ENCODE measurements at regions not wholly inside any gene's neighbourhood (a gene's known extent, or its start where the extent isn't known, plus 50 kb on each side); places are given as distances from the start of the nearest gene placed in this dataset.

- Mint-ChIP-seq H3K4me1 (no peaks in the 10 kb centered on the region), H3K9me3 (no peaks in the 10 kb centered on the region), H3K27ac (no peak overlapping the region), H3K27me3 (peaks cover 7% of the 10 kb centered on the region), H3K36me3 (no peaks in the 10 kb centered on the region), H3K4me3 (no peak overlapping the region)
- DNase-seq, result no peak
- CTCF ChIA-PET, result no interaction called here
Measured at GRCh38 chr7:156492170-156492569, 148.4 kb upstream of the RNF32 start.

GRCh38 chr7:156491435-156491834 lies 149.1 kb upstream of the RNF32 start:
- Mint-ChIP-seq H3K4me1 (no peaks in the 10 kb centered on the region), H3K27me3 (peaks cover 7% of the 10 kb centered on the region), H3K9me3 (no peaks in the 10 kb centered on the region), H3K4me3 (no peak overlapping the region), H3K27ac (no peak overlapping the region), H3K36me3 (no peaks in the 10 kb centered on the region)
- no peak for DNase-seq
- CTCF ChIA-PET, result no interaction called here

- Mint-ChIP-seq H3K27me3 (peaks cover 7% of the 10 kb centered on the region), H3K4me3 (no peak overlapping the region), H3K4me1 (no peaks in the 10 kb centered on the region), H3K36me3 (no peaks in the 10 kb centered on the region), H3K27ac (no peak overlapping the region), H3K9me3 (no peaks in the 10 kb centered on the region)
- no peak for DNase-seq
- CTCF ChIA-PET, result no interaction called here
Measured at GRCh38 chr7:156490021-156490800, 150.4 kb upstream of the RNF32 start.

GRCh38 chr7:156487811-156488533 lies 152.6 kb upstream of the RNF32 start:
- H3K27ac Mint-ChIP-seq, result no peak overlapping the region
- no peaks in the 10 kb centered on the region for H3K36me3 Mint-ChIP-seq
- peaks cover 7% of the 10 kb centered on the region for H3K27me3 Mint-ChIP-seq
- no peak for DNase-seq
- no peak overlapping the region for H3K4me3 Mint-ChIP-seq
- no peaks in the 10 kb centered on the region for H3K4me1 Mint-ChIP-seq
- CTCF ChIA-PET, result no interaction called here
- H3K9me3 Mint-ChIP-seq, result no peaks in the 10 kb centered on the region

- H3K9me3 Mint-ChIP-seq, result no peaks in the 10 kb centered on the region
- no peaks in the 10 kb centered on the region for H3K36me3 Mint-ChIP-seq
- H3K27me3 Mint-ChIP-seq, result peaks cover 25% of the 10 kb centered on the region
- no peak overlapping the region for H3K27ac Mint-ChIP-seq
- no peak for DNase-seq
- CTCF ChIA-PET, result no interaction called here
- no peaks in the 10 kb centered on the region for H3K4me1 Mint-ChIP-seq
- H3K4me3 Mint-ChIP-seq, result no peak overlapping the region
Measured at GRCh38 chr7:156480671-156481070, 159.9 kb upstream of the RNF32 start.

GRCh38 chr7:156479596-156479995 lies 161.0 kb upstream of the RNF32 start:
- no peaks in the 10 kb centered on the region for H3K4me1 Mint-ChIP-seq
- CTCF ChIA-PET, result interaction anchor here (0.9 kb wide), 1 partner anchor 21 kb away, joined by 3 read pairs; no protein-coding TSS in a partner anchor
- H3K27me3 Mint-ChIP-seq, result peaks cover 32% of the 10 kb centered on the region
- H3K36me3 Mint-ChIP-seq, result no peaks in the 10 kb centered on the region
- no peak for DNase-seq
- no peak overlapping the region for H3K27ac Mint-ChIP-seq
- H3K9me3 Mint-ChIP-seq, result no peaks in the 10 kb centered on the region
- no peak overlapping the region for H3K4me3 Mint-ChIP-seq

- Mint-ChIP-seq H3K9me3 (no peaks in the 10 kb centered on the region), H3K4me1 (no peaks in the 10 kb centered on the region), H3K4me3 (no peak overlapping the region), H3K27ac (no peak overlapping the region), H3K36me3 (no peaks in the 10 kb centered on the region), H3K27me3 (peaks cover 41% of the 10 kb centered on the region)
- no peak for DNase-seq
- CTCF ChIA-PET, result no interaction called here
Measured at GRCh38 chr7:156478486-156478885, 162.1 kb upstream of the RNF32 start.

GRCh38 chr7:156475666-156476065 lies 164.9 kb upstream of the RNF32 start:
- peaks cover 44% of the 10 kb centered on the region for H3K27me3 Mint-ChIP-seq
- CTCF ChIA-PET, result no interaction called here
- no peaks in the 10 kb centered on the region for H3K36me3 Mint-ChIP-seq
- H3K9me3 Mint-ChIP-seq, result no peaks in the 10 kb centered on the region
- H3K27ac Mint-ChIP-seq, result no peak overlapping the region
- no peaks in the 10 kb centered on the region for H3K4me1 Mint-ChIP-seq
- H3K4me3 Mint-ChIP-seq, result no peak overlapping the region
- no peak for DNase-seq

GRCh38 chr7:156475179-156475578 lies 165.4 kb upstream of the RNF32 start:
- Mint-ChIP-seq H3K36me3 (no peaks in the 10 kb centered on the region), H3K4me3 (no peak overlapping the region), H3K4me1 (no peaks in the 10 kb centered on the region), H3K9me3 (no peaks in the 10 kb centered on the region), H3K27ac (no peak overlapping the region), H3K27me3 (peaks cover 42% of the 10 kb centered on the region)
- CTCF ChIA-PET, result interaction anchor here (0.6 to 1.3 kb wide), 3 partner anchors 9 to 660 kb away, joined by 3 read pairs; no protein-coding TSS in a partner anchor
- DNase-seq, result no peak

GRCh38 chr7:156474241-156474743 lies 166.3 kb upstream of the RNF32 start:
- Mint-ChIP-seq H3K36me3 (no peaks in the 10 kb centered on the region), H3K4me3 (no peak overlapping the region), H3K9me3 (no peaks in the 10 kb centered on the region), H3K27me3 (peaks cover 42% of the 10 kb centered on the region), H3K4me1 (no peaks in the 10 kb centered on the region), H3K27ac (no peak overlapping the region)
- CTCF ChIA-PET, result interaction anchor here (0.6 to 1.3 kb wide), 4 partner anchors 8 to 660 kb away, joined by 3 read pairs; no protein-coding TSS in a partner anchor
- no peak for DNase-seq

- Mint-ChIP-seq H3K9me3 (no peaks in the 10 kb centered on the region), H3K4me1 (no peaks in the 10 kb centered on the region), H3K4me3 (no peak overlapping the region), H3K27me3 (peaks cover 42% of the 10 kb centered on the region), H3K36me3 (no peaks in the 10 kb centered on the region), H3K27ac (no peak overlapping the region)
- peak; percentile 51 for DNase-seq
- CTCF ChIA-PET, result interaction anchor here (1.1 to 1.3 kb wide), 3 partner anchors 67 to 659 kb away, joined by 3 read pairs; no protein-coding TSS in a partner anchor
Measured at GRCh38 chr7:156473476-156474240, 166.9 kb upstream of the RNF32 start.

- no peaks in the 10 kb centered on the region for H3K9me3 Mint-ChIP-seq
- H3K27me3 Mint-ChIP-seq, result peaks cover 42% of the 10 kb centered on the region
- DNase-seq, result no peak
- H3K27ac Mint-ChIP-seq, result no peak overlapping the region
- CTCF ChIA-PET, result interaction anchor here (0.8 to 1.2 kb wide), 3 partner anchors 301 to 656 kb away, joined by 3 read pairs; no protein-coding TSS in a partner anchor
- no peaks in the 10 kb centered on the region for H3K4me1 Mint-ChIP-seq
- no peak overlapping the region for H3K4me3 Mint-ChIP-seq
- no peaks in the 10 kb centered on the region for H3K36me3 Mint-ChIP-seq
Measured at GRCh38 chr7:156472267-156472666, 168.3 kb upstream of the RNF32 start.

- H3K4me1 Mint-ChIP-seq, result no peaks in the 10 kb centered on the region
Measured at GRCh38 chr7:156470399-156471320, 169.9 kb upstream of the RNF32 start.

More at GRCh38 chr7:156470399-156471320, 169.9 kb upstream of the RNF32 start:
- no peak for DNase-seq
- Mint-ChIP-seq H3K4me3 (no peak overlapping the region), H3K9me3 (no peaks in the 10 kb centered on the region), H3K36me3 (no peaks in the 10 kb centered on the region), H3K27me3 (peaks cover 40% of the 10 kb centered on the region), H3K27ac (no peak overlapping the region)
- CTCF ChIA-PET, result interaction anchor here (0.9 kb wide), 1 partner anchor 656 kb away, joined by 3 read pairs; no protein-coding TSS in a partner anchor

Data from activated naive CD4-positive, alpha-beta T cell treated with anti-CD3 and anti-CD28 coated beads, Interleukin-2, amount 10 ng/mL, durations not matched to agents 7 days and 5 days (primary cell).